ENCODE measurements at regions not wholly inside any gene's neighbourhood (a gene's known extent, or its start where the extent isn't known, plus 50 kb on each side); places are given as distances from the start of the nearest gene placed in this dataset.

DNA sequence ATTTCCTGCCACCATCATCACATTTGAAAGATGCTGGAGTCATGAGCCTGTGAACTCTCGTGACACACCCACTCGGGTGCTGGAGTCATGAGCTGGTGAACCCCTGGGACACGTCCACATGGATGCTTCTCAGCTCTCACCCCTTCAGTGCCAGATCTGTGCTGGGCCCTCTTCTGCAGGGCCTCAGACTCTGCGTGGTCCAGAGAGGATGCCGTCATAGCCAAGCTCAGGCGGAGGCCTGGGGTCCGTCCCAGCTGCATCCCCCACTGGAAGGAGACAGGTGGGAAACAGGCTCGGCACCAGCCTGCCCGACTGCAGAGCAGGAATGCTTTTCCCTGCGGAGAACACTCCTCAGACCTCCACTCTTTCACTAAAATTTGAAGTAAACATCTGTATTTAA, 156.5 kb upstream of the PPP2R2D start:
- TF ChIP-seq, protein P1, sequence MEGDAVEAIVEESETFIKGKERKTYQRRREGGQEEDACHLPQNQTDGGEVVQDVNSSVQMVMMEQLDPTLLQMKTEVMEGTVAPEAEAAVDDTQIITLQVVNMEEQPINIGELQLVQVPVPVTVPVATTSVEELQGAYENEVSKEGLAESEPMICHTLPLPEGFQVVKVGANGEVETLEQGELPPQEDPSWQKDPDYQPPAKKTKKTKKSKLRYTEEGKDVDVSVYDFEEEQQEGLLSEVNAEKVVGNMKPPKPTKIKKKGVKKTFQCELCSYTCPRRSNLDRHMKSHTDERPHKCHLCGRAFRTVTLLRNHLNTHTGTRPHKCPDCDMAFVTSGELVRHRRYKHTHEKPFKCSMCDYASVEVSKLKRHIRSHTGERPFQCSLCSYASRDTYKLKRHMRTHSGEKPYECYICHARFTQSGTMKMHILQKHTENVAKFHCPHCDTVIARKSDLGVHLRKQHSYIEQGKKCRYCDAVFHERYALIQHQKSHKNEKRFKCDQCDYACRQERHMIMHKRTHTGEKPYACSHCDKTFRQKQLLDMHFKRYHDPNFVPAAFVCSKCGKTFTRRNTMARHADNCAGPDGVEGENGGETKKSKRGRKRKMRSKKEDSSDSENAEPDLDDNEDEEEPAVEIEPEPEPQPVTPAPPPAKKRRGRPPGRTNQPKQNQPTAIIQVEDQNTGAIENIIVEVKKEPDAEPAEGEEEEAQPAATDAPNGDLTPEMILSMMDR (IDR thresholded peaks at IDR 0.05; ENCODE audit: poor library complexity): no peak
- TF ChIP-seq EZH2 (IDR thresholded peaks at IDR 0.05; ENCODE audit: borderline replicate concordance): no peak
